NB4 (cell line): ENCODE measurements at regions not wholly inside any gene's neighbourhood (a gene's known extent, or its start where the extent isn't known, plus 50 kb on each side); places are given as distances from the start of the nearest gene placed in this dataset.

ENCODE experiments used
- DNase-seq: peaks from one replicate; pipeline ENCODE4 v3.0.0; 2010; ENCODE audit warnings: low read depth
- H3K4me3 ChIP-seq: one replicate; pipeline ENCODE4 v1.5.1; 2011; ENCODE audit warnings: mild to moderate bottlenecking, low read depth, low read length, moderate library complexity
- MYC ChIP-seq: IDR thresholded peaks from 2 replicates; pipeline ENCODE4 v1.6.1; 2011; ENCODE audit warnings: low read depth, low read length
- POLR2A ChIP-seq: IDR thresholded peaks from 2 replicates; pipeline ENCODE4 v1.6.1; 2011; ENCODE audit warnings: mild to moderate bottlenecking; ENCODE audit not compliant: insufficient read length; ENCODE audit errors: extremely low read depth
- TF ChIP-seq, protein P1 (sequence below): IDR thresholded peaks from one replicate; pipeline ENCODE4 v1.5.1; 2012; ENCODE audit warnings: low read depth, low read length
- TF ChIP-seq, protein P2 (sequence below): IDR thresholded peaks from 2 replicates; pipeline ENCODE4 v1.6.1; 2011; ENCODE audit warnings: low read depth, low read length

DNA sequence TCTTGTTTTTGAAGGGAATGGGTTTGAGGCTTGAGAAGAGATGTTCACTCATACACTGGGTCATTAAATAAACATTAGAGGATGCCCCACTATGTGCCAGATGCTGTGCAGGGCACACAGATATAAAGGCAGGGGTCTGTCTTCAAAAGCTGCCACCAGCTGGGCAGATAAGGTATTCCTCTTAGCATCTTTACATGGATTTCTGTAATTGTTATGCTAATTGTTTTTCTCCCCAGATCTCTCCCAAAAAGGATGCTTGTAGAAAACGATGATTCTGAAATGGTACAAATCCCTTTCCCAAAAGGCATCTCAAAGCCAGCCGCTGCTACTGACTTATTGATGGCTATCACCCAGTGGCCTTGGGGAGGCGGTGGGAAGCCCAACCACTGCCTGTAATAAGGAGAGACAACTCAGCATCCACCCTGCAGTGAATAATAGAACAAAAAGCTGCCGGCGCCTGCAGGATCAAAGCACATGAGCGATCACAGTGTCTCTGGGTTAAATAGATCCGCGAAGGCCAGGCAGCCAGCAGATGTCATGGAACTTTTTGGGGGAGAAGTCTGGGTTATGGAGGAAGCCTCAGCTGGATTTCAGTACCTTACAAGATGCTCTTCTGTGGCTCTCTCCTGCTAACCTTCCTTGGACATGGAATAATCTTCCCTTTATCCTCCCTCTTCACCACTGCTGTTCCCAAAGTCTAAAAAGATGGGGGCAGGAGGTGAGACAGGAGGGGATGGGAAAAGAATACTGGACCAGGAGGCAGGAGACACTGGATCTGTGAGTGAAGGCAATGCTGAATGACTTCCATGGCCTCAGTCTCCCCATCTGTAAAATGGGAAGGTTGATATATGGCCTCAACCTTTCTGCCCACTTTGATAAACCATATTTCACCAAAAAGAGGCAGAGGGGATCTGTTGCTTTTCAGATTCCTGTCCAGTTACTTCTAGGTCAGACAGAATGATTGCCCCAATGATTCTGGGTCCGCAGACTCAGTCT is 54.8 kb upstream of the CD34 start:
- TF ChIP-seq MYC (no peak), POLR2A (no peak)
- TF ChIP-seq, protein P1, sequence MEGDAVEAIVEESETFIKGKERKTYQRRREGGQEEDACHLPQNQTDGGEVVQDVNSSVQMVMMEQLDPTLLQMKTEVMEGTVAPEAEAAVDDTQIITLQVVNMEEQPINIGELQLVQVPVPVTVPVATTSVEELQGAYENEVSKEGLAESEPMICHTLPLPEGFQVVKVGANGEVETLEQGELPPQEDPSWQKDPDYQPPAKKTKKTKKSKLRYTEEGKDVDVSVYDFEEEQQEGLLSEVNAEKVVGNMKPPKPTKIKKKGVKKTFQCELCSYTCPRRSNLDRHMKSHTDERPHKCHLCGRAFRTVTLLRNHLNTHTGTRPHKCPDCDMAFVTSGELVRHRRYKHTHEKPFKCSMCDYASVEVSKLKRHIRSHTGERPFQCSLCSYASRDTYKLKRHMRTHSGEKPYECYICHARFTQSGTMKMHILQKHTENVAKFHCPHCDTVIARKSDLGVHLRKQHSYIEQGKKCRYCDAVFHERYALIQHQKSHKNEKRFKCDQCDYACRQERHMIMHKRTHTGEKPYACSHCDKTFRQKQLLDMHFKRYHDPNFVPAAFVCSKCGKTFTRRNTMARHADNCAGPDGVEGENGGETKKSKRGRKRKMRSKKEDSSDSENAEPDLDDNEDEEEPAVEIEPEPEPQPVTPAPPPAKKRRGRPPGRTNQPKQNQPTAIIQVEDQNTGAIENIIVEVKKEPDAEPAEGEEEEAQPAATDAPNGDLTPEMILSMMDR, result no peak
- TF ChIP-seq, protein P2, sequence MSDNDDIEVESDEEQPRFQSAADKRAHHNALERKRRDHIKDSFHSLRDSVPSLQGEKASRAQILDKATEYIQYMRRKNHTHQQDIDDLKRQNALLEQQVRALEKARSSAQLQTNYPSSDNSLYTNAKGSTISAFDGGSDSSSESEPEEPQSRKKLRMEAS, result no peak
- no peak for DNase-seq
- H3K4me3 ChIP-seq, result no peak overlapping the region

DNA sequence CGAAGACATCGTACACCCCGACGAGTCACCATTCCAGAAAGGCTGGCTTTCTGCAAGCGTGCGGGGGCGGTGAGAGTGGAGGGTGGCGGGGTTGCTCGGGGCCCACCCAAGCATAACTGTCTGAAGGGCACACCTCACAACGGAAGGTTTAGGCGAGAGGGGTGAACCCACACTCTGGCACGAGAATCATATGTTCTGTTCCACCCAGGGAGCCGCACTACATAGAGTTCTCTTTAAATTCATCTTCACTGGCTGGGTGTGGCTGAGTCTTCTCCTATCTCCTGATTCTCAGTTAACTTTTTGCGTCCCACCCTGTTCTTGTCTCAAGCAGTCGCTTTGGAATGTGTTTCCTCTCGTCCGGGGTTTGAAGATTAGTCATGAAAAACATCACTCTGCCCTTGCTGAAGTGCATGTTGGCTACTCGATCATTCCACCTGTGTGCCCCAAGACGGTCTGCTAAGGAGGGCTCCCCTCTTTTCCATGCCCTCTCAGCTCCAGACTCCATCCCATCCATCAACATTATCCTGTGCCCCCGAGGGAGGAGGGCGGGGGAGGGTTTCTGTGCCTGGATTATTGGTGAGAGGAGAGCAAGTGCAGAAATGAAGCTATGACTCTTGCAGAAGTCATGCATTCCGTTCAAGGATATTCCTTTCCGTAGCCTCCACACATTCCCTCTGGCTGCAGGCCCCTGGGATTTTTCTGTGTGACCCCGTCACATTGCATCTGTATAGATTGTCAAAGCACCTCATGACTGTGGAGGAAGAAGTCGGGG is 53.5 kb upstream of the CD34 start:
- H3K4me3 ChIP-seq, result no peak overlapping the region
- TF ChIP-seq, protein P2, result no peak
- TF ChIP-seq, protein P1, result no peak
- DNase-seq, result no peak

DNA sequence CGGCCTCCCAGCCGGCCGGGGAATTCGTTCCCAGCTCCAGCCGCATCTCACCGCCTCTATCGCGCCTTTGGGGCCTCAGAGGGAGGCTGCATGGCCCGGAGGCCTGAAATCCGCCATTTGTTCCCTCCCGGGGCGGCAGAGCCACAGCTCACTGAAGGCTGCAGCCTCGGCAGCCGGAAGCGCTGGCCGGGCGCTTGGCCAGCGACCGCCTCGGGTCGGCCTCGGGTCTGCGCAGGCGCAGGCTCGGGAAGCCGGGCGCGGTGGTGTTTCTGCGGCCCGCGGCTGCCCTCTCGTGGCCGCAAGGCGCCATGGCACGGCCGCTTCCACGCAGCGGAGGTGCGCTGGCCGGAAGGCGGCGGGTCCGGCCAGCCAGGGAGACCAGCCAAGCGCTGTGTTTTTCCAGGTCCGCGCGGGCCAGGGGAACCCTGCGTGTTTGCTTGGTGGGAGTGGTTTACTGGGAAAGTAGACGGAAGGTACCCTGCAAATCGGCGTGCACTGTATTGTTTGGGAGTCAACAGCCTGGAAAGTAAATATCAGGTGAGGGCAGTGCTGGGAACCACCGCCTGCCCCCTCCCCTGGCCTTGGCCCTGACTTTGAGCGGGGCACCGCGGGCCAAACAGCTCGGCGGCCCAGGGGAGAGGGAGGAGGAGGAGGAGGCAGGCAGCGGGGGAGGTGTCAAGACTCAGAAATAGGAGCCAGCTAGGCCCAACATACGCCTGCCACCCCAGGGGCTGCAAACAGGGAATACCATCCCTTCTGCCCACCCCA is 52.7 kb upstream of the CD34 start:
- peak overlapping the region; percentile 38 for H3K4me3 ChIP-seq
- TF ChIP-seq POLR2A (peak; percentile 58), MYC (peak; percentile 38; the same call in 1 of the 2 replicates)
- TF ChIP-seq, protein P1, result peak; percentile 68
- TF ChIP-seq, protein P2, result peak; percentile 48
- peak; percentile 85 for DNase-seq

DNA sequence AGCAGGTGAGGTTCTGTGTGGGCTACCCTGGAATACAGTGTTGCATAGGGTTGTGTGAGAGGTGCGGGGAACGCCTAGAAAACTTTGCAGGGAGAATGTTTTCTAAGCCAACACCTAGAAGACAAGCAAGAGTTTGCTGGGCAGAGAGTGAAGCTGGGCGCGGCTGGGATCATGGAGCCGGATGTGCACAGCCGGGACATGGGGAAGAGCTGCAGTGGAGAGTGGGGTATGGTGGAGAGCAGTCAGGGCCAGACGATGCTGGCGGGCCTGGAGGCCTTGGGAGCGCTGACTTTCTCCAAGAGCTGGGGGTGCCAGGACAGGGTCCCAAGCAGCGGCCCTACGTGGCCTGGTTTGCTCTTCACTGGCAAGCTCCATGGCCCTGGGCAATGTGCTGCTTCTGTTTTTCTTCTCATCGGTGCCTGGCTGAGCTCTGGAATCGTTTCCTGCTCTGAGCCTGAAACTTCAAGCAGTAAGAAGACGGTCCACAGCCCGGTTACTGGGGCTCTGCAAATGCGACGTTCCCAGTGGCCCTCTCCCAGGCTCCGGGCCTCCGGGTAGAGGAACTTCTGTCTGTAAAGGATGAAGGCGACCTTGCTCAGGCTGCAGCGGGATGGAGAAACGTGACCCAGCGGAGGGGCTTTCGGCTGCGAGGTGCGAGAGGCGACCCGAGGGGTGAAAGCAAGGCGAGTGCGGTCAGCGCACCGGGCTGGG is 51.9 kb upstream of the CD34 start:
- TF ChIP-seq, protein P1, result no peak
- no peak for TF ChIP-seq POLR2A
- TF ChIP-seq, protein P2, result no peak
- no peak for TF ChIP-seq MYC
- peak; percentile 9 for DNase-seq
- H3K4me3 ChIP-seq, result peak overlapping the region; percentile 32
